COR-L47 (cell line): ENCODE measurements at regions not wholly inside any gene's neighbourhood (a gene's known extent, or its start where the extent isn't known, plus 50 kb on each side); places are given as distances from the start of the nearest gene placed in this dataset.

Source experiments
- DNase-seq: peaks from one replicate; lab custom pipeline; 2025; lab: John Stamatoyannopoulos, UW

DNA sequence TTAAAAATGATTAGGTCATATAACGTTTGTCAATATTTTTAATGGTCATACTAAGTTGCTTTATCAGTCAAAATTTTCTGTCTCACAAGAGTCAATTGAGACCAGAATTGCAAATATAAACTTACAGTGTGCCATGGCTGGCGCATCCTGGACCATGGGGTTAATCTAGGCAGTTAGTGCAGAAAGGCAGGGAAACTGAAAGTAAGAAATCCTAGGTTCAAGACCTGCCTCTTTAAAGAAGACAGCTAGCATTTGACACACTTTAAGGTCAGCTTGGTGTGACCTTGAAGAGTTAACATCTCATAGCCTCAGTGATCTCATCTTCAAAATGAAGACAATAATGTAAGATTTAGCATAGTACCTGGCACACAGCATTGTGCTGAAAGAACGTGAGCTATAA, 210.0 kb upstream of the DAB1 start:
- DNase-seq = no peak

DNA sequence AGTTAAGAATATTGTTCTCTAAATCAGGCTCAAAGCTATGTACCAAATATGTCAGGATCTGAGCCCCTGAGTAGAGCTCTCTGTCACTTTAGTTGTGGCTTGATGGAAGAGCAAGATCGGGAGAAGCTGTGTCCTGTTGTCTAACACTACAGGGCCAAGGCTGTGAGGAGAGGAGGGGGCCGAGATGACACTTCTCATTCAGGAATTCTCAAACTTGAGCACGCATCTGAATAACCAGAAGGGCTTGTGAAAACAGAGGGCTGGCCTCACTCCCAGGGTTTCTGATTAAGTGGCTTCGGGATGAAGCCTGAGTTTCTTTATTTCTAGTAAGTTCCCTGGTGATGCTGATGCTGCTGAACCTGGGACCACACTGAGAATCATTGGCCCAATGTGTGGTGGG, 209.2 kb upstream of the DAB1 start:
- DNase-seq = no peak

DNA sequence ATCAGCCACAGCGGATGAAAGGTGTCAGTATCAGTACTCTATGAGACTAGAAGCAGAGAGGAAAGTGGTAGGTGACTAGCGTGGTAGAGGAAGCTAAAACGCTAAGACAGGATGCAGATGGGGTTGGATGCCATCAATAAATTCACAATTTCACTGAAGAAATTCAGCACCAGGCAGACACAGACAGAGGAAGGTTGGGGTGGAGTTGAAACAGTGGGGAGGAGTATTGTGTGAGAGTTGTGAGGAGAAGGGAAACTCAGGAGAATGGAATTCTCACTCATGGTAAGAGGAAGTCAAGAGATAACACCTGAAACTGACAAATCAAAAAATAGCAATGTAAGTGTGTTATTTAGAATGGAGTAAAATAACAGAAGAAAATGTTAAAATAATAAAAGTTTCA, 208.5 kb upstream of the DAB1 start:
- DNase-seq = no peak

DNA sequence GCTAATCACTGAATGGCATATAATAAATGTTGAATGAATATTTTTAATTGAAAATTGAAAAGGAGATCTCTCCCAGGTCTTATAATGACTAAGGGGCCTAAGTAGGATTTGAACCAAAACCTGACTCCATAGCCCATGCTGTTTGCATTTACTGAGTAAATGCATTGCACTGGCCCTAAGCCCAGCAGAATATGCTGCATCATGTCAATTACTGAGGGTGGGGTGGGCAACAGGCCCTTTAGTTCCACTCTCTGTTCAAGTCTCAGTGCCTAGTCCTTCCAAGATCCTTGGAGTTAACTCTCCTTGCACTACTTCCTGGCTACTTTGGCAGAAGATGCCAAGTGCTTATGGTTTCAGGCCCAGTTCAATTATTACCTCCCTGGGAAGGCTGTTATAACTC, 203.8 kb upstream of the DAB1 start:
- DNase-seq = no peak

DNA sequence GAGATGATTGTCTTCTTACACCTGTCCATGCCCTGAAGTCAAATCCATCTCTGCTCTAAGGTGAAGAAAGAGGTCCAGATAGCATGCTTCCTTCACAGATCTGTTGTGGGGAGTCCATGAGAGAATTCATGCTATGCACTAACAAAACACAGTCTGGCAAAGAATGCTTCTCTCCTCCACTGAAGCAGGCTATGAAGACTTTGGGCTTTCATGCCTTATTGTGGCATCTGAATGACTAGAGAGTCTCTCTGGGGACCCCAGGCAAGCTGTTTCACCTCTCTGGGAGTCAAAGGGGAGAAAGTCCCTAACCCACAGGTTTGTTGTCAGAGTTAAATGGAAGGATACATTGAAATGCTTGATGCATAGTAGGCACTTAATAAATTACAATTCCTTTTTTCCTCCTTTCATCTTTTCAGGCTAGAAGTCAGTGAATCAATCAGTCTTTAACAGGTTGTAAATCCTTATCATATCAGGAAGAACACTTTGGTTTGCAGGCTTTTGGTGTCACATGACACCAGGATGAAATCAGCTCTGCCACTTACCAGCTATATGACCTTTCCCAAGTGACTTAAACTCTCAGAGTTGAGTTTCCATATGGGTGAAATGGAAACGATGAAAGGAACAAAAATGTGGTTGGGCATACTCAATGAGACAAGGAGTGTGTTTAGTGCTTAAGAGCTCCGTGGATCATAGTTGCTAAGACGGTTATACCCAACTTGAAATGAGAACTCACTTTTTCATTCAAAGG, 200.1 kb upstream of the DAB1 start:
- no peak for DNase-seq

DNA sequence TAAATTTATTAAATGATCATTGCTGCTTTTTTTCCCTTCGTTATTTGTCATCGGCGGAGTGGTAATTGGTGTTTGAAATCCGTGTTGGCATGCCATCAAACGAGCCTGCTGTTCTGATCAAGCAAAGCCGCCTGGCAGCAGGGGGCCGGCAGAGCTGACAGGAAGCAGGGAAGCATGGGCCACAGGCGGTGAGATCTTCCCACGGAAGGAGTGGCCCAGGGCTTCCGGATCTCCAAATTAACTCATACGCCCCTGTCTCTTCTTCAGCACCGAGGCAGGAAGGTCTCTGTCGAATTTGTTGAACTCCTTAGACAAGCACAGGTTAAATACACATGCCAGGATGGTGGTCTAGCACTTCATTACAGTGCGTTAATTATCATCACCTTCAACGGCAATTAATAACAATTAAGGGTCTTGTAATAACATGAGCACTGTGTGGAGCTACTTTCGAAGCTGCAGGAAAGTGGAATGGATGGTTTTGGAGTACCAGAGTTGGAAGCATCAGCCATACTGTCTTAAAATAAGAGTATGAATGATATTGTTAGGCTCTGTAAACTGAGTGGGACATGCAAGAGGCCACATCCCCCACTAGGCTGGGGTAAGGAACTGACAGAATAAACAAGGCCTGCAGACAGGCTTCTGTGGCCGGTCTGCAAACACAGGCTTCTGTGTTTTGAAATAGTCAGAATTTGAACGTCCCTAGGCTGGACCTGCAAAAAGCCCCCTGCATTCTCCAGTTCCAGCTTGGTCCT, 199.4 kb upstream of the DAB1 start:
- DNase-seq = peak; percentile 56

DNA sequence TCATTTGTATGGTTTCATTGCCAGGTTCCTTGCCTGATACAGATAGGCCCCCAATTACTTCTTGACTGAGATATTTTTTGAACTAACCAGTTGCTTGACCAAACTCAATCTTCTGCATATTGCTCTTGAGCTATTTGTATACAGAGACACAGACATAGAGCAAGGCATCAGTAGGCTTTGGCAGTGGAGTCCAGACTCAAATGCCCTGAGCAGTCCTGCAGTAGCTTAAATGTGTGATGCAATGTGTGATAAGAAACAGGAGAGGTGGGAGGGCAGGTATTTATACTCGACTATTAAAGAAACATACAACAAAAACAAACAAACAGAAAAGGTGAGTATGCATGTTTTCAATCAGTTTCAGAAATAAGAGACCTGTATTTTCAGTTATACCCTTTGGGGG, 197.9 kb upstream of the DAB1 start:
- DNase-seq = no peak

DNA sequence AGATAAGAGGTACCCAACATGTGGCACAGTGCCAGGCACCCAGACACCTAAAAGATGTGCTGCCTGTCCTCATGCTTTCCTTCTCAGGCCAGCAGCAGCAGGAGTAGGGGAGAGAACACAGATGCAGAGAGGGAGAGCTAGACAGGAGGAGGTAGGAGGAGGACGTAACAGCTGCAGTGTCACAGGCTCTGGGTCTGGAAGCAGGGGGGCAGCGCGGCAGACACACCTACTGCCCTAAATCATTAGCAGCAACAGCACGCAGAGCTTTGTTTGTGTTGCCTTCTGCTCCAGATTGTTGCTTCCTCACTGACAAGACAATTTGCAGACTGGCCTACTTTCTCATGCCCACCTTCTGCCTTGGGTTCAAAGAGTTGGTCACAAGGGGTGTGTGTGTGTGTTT, 196.7 kb upstream of the DAB1 start:
- peak; percentile 22 for DNase-seq

DNA sequence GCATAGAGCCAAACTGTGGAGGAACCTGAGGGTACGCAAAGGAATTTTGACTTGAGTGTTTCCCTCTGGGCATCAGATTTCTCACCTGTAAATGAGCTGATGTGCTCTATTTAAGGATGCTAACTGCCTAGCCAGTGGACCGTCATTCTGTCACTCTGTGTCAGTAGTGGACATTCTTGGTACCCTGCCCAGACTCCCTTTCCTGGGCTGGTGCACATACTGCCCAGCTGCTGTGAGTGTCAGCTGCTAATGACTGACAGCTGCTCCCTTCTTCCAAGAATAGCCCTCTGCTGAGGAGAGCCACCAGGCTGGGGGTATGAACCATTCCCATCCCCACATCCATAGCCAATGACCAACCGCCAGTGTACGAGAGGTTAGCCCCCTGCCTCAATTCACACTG, 193.1 kb upstream of the DAB1 start:
- DNase-seq = no peak

DNA sequence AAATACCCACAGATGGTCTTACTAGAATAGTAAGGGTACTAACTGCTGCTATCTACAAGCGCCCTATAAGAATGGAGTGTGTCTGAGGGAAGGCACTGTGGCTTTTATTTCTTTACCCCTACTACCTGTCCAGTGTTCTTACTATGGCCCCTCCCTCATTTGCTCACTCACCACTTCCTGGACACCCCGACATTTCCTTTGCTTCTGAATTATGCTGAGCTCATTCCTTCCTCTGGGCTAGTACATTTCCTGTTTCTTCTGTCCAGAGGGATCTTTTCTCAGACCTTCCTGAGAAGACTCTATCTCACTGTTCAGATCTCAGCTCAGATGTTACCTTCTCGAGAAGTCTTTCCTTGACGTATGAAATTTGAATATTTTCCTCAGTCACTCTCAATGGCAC, 192.1 kb upstream of the DAB1 start:
- DNase-seq = no peak

DNA sequence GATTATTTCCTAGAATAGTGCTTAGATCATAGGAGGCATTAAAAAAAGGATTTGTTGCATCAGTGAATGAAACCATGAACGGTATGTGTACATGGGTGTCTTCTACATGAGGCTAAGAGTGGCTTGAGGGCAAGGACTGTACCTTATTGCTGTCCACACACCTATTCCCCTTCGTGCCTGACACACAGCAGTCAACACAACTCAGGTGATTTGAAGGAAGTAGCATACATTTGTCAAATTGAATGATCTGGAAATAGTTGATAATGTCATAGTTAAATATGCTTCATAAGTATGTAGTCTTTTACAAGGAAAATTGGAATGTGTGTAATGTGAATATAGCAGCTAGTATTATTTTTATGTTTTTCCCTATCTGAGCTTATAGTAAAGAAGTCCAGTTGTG, 189.0 kb upstream of the DAB1 start:
- no peak for DNase-seq

DNA sequence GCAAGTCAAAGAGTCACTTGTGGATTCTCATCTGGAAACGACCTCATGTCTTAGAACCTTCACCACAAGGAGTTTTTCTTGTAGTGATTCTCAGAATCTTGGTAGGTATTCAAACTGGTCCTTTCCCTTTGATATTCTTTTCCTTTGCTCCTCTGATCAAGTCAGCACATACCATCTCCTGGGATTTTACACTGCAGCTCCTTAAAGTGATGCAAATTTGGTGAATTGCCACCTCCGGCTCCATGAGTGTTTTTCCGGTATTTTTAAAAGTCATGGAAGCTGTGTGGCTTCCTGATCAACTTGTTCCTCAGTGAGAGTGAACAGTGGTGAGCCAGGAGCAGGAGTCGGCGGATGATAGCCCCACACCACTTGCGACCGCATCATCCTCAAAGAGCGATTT, 182.1 kb upstream of the DAB1 start:
- no peak for DNase-seq

DNA sequence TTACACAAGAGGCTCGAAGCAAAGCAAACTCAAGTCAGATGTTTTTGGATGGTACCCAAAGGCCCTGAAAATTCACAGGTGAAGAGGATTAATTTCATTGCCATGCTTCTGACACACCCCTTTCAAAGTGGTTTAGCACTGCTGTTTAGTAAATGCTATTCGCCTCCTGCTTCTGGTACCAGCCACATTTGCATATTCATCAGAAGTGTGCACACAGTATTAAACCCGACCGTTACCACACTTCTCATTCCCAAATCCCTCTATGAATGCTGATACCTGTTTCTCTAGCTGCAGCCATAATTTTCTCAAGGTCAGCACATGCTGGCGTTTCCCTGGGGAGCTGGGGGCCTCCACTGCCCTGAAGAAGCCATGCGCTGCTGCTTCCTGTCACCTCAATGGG, 179.8 kb upstream of the DAB1 start:
- no peak for DNase-seq

DNA sequence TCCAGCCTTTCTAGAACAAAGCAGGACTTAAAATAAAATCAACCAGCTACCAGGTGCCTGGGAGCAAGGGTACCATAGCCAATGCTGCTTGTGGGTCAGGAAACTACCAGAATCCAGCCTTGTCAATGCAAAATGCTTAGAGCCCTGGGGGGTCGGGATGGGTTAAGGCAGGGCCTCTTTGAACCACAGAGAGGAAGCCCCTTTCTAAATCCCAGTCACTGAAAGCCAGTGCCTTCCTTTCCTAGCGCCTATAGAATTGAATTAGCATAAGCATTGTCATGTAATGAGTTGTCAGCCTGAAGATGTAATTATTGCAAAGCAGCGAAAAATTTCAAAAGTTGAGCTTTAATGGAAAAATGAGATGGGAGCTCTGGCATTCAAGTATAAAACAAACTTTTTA, 176.6 kb upstream of the DAB1 start:
- DNase-seq = no peak

DNA sequence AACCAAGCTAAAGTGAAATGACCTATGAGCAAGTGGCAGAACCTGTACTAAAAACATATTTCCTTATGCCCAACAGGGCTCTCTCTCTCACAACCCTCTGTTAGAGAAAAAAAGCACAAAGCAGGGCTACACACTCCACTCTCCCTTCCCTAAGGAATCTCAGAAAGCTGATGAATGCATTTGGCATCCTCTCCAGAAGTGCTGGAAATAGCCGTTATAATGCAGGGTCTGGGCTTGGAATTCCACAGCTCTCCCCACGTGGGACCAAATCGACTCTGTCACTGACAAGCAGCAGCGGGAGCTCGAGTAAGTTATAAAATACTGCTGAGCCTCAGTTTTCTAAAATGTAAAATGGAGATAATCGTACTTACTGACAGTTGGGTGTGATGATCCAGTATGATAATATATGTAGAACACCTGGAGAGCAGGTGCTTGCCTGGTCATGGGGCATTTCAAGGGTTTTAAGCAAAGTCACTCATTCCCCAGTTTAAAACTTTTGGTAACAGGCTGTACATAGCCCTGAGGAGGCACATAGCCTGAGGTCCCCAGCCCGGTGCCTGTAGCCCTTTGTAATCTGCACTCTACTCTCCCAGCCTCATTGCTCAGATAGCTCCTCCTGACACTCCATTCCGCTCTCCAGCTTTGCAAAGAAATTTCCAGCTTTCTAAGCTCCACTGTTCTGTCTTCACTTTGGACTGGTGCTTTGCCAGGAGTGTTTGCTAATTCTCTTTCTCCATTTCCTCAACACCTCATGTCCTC, 175.6 kb upstream of the DAB1 start:
- DNase-seq = no peak

DNA sequence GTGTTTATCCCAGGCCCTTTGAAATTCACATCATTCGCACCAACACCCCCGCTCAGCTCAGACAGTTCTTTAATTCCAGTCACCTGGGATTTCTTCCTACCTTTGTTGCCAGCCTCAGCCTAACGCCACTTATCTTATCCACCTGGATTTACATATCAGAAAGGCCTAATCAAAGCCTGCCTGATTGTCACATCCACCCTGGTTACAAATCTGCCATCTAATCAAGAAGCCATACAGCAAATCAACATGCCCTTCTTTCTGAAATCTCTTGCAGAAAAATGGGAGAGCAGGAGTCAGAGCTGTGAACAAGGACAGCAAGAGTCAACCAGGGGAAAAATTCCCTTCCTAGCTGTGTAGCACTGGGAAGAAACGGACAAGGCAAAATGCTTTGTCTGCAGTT, 173.2 kb upstream of the DAB1 start:
- no peak for DNase-seq

DNA sequence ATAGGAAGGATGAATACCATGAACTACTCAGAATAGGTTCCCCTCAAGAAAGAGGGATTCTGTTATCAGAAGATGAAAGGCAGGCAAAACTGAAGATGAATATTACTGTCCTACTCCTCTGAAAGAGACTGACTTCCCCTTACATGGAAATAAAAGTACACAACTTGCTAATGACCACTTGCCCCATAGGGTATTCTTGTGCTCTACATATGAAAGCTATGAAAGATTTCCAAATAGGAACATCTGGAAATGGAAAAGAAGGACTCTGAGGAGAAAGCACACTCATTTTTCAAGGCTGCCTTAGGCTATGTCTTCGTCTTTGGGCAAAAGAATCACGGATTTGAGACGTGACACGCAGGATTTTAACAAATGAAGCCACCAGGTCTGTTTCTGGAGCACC, 170.1 kb upstream of the DAB1 start:
- no peak for DNase-seq

DNA sequence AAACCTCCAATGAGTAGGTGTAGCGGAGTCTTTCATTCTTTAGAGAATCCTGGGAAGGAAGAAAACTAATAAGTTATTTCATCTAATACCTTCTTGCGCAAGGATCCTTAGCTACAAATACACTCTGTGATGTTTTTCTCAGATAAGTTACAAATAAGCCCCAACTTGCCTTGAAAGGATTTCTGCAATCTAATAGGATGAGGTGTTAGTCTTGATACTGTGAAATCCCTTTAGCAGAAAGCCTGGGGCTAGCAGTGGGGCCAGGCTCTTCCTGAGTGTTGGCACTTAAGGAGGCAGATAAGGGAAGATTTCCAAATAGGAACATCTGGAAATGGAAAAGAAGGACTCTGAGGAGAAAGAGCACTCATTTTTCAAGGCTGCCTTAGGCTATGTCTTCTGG, 168.0 kb upstream of the DAB1 start:
- no peak for DNase-seq

DNA sequence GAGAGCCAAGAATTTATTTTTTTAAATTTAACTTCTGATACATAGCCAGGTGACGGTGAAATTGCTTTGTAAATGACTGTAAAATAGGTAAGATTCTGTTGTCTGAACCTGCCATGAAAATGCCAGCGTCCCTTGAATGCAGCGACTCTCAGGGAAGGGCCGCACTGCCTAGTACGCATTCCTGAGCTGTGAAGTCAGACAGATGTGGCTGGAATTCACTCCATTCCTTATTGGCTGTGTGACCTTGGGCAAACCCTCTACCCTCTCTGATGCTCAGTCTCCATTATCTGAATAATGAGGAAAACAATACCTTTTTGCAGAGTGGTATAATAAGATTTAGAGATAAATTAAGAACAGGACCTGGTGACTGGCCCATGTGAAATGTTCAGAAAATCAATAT, 167.1 kb upstream of the DAB1 start:
- no peak for DNase-seq

DNA sequence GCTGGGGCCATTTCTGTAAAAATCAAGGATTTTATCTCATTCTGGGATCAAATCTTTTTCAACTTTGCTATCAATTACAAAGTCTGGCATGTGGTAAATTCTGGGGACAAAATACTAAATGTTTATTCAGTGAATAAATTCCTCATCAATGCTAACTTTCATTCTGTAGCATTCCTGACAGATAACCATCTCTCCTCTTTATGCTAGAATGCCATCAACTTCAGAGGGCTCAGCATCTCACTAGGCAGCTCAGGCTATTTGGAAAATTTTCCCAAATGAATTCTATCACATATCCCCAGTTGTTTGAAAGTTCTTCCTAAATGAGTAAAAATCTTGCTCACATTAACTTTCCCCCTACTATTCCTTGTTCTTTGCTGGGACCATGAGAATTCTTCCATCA, 163.0 kb upstream of the DAB1 start:
- no peak for DNase-seq

DNA sequence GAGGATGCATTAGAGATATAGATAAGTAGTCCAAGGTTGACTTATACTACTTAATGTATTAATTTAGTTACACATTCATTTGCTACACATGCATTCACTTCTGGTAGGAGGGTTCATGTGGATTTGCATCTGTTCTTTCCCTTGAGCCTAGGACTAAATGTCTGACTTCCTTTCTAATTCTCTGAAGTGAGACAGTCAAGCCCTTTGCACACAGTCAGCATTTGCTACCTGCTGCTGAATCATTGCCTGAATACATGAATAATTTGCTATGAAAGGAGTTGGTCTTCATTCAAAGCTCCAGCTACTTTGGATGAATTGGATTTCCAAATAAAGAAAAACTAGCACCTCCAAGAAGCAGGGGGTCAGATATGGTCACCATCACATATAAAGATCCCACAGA, 154.8 kb upstream of the DAB1 start:
- DNase-seq = no peak

DNA sequence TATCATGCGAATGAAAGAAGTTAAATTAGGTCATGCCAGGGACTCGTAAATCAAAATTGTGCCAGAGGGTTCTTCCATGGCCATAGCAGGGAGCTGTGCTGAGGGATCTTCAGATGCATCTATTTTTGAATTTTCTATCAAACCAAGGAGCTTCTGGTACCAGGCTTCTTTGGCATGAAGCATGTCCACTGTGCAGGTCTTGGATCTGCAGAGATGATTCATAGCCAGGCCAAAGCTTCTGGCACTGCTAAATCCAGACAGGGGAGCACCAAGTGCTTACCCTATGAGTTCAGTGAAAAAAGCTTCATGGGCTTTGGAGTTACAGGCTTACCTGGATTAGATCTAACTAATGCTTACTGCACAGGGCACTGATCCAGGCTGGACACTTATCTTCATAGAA, 154.2 kb upstream of the DAB1 start:
- no peak for DNase-seq

DNA sequence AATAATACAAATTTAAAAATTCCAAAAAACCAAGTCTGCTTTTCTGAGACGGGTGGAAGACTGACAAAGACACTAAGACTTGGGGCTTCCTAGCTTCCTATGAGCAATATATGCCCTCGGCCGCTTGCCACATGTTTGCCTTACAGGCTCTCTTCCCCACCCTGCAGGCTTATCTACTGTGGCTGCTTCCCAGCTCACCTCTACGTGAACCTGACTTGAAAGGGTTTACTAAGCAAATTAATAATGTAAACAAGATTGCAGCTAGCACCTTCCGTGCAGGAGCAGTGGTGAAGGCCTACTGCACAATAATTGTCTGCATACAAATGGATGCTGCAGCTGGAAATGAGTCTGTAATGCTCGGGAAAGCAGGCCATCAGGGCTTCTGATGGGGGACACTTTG, 152.9 kb upstream of the DAB1 start:
- DNase-seq = peak; percentile 61
